ENCODE measurements at regions not wholly inside any gene's neighbourhood (a gene's known extent, or its start where the extent isn't known, plus 50 kb on each side); places are given as distances from the start of the nearest gene placed in this dataset.

DNA sequence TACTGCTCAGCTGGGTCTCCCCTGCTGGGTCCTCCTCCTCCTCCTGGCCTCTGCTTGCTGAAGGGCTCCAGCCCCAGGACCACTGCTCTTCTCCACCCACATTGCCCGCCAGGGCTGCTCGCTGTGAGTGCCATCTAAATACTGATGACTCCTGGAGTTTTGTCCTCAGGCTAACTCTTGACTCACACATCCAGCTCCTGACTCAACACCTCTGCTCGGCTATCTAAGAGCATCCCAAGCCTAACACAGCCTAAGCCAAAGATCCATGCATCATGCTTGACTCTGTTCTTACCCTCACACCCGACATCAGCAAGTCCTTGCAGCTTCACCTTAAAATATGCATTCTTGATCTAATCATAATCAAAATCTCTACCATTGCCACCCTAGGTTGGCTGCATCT, 260.2 kb downstream of the KLF13 start (continued):
- TF ChIP-seq CHD1 (IDR thresholded peaks at IDR 0.05; ENCODE audit: low read depth, low read length) (no peak), ZNF217 (IDR thresholded peaks at IDR 0.05) (no peak), RCOR1 (conservative IDR thresholded peaks at IDR 0.05; ENCODE audit: low read depth, low read length) (no peak)

- ChIA-PET SMC1A (ENCODE audit: uncharacterized antibody, unreplicated experiment) (no interaction called here), CTCF (interaction anchor here (0.6 kb wide), 1 partner anchor 24 kb away, joined by 3 read pairs; no protein-coding TSS in a partner anchor), RAD21 (ENCODE audit: unreplicated experiment) (no interaction called here), POLR2A (no interaction called here)
- in situ Hi-C loops (cut with MboI) = no loop called here
- Histone ChIP-seq H3K4me1 (ENCODE audit: control insufficient read depth, insufficient read depth, low read length) (no peaks in the 10 kb centered on the region), H2AFZ (ENCODE audit: control insufficient read depth, low read depth, low read length) (no peak overlapping the region), H3K9ac (ENCODE audit: control insufficient read depth, insufficient read depth, low read length) (no peak overlapping the region), H3K27me3 (replicated peaks in 1 of 2; ENCODE audit: control insufficient read depth in 2 of 2, insufficient read depth in 2 of 2, low read length in 1 of 2) (peaks cover 2 to 4% of the 10 kb centered on the region in 2 experiments; a peak in 1 of 4 replicates), H4K20me1 (ENCODE audit: control insufficient read depth, insufficient read depth) (no peaks in the 10 kb centered on the region), H3K9me3 (replicated peaks; ENCODE audit: control insufficient read depth, insufficient read depth, low read length) (peaks cover 1% of the 10 kb centered on the region; the same call in 1 of the 3 replicates), H3K4me2 (ENCODE audit: control insufficient read depth, insufficient read depth) (no peak overlapping the region), H3K4me3 (no peak overlapping the region), H3K36me3 (ENCODE audit: control insufficient read depth in 2 of 2, insufficient read depth in 2 of 2, low read length in 1 of 2) (no peaks in the 10 kb centered on the region), H3K79me2 (ENCODE audit: control insufficient read depth, insufficient read depth, low read length) (no peaks in the 10 kb centered on the region), H3K27ac (ENCODE audit: control insufficient read depth, insufficient read depth) (no peak overlapping the region)
- no peak for ATAC-seq
- 26% methylated on average over 4 of the region's 4 CpGs for WGBS (ENCODE audit: insufficient coverage, insufficient replicate concordance, low lambda C conversion rate, missing lambda C conversion rate)
- TF ChIP-seq BCL11A (IDR thresholded peaks at IDR 0.05; ENCODE audit: low read depth, low read length) (no peak), SMC3 (IDR thresholded peaks at IDR 0.05; ENCODE audit: borderline replicate concordance, low read length) (no peak)
- intact Hi-C loops (cut with micrococcal nuclease; ENCODE audit: unreplicated experiment) = no loop called here
- DNase-seq (ENCODE audit: low read depth, low spot score) = no peak
- no peak for FAIRE-seq
- no TSS peak for BruUV-seq (replicated peaks)
These were observed 260.9 kb downstream of the KLF13 start for GRCh38 chr15:31587583-31587982.

GRCh38 chr15:31590609-31591008, 264.0 kb downstream of the KLF13 start:
- no peak overlapping the region for H3K4me2 ChIP-seq (ENCODE audit: control insufficient read depth, insufficient read depth)
- TF ChIP-seq POU2F2 (IDR thresholded peaks at IDR 0.05; ENCODE audit: borderline replicate concordance, low read depth, low read length) (no peak), IRF3 (IDR thresholded peaks at IDR 0.05) (no peak), HCFC1 (IDR thresholded peaks at IDR 0.05; ENCODE audit: low read length) (no peak), JUNB (IDR thresholded peaks at IDR 0.05) (no peak), CHD4 (IDR thresholded peaks at IDR 0.05) (no peak), SIN3A (IDR thresholded peaks at IDR 0.05; ENCODE audit: low read depth, low read length) (no peak), ZZZ3 (IDR thresholded peaks at IDR 0.05; ENCODE audit: control insufficient read depth, insufficient read length, low read depth) (no peak)
- TF ChIP-seq, protein P1, sequence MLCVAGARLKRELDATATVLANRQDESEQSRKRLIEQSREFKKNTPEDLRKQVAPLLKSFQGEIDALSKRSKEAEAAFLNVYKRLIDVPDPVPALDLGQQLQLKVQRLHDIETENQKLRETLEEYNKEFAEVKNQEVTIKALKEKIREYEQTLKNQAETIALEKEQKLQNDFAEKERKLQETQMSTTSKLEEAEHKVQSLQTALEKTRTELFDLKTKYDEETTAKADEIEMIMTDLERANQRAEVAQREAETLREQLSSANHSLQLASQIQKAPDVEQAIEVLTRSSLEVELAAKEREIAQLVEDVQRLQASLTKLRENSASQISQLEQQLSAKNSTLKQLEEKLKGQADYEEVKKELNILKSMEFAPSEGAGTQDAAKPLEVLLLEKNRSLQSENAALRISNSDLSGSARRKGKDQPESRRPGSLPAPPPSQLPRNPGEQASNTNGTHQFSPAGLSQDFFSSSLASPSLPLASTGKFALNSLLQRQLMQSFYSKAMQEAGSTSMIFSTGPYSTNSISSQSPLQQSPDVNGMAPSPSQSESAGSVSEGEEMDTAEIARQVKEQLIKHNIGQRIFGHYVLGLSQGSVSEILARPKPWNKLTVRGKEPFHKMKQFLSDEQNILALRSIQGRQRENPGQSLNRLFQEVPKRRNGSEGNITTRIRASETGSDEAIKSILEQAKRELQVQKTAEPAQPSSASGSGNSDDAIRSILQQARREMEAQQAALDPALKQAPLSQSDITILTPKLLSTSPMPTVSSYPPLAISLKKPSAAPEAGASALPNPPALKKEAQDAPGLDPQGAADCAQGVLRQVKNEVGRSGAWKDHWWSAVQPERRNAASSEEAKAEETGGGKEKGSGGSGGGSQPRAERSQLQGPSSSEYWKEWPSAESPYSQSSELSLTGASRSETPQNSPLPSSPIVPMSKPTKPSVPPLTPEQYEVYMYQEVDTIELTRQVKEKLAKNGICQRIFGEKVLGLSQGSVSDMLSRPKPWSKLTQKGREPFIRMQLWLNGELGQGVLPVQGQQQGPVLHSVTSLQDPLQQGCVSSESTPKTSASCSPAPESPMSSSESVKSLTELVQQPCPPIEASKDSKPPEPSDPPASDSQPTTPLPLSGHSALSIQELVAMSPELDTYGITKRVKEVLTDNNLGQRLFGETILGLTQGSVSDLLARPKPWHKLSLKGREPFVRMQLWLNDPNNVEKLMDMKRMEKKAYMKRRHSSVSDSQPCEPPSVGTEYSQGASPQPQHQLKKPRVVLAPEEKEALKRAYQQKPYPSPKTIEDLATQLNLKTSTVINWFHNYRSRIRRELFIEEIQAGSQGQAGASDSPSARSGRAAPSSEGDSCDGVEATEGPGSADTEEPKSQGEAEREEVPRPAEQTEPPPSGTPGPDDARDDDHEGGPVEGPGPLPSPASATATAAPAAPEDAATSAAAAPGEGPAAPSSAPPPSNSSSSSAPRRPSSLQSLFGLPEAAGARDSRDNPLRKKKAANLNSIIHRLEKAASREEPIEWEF (IDR thresholded peaks at IDR 0.05; ENCODE audit: insufficient replicate concordance, low read depth, low read length) = no peak
- POLR2A ChIA-PET = no interaction called here

More at GRCh38 chr15:31590609-31591008, 264.0 kb downstream of the KLF13 start:
- ChIA-PET CTCF (no interaction called here), SMC1A (ENCODE audit: uncharacterized antibody, unreplicated experiment) (no interaction called here), RAD21 (ENCODE audit: unreplicated experiment) (no interaction called here)
- Histone ChIP-seq H3K27ac (ENCODE audit: control insufficient read depth, insufficient read depth) (no peak overlapping the region), H3K36me3 (ENCODE audit: control insufficient read depth in 2 of 2, insufficient read depth in 2 of 2, low read length in 1 of 2) (no peaks in the 10 kb centered on the region), H3K79me2 (ENCODE audit: control insufficient read depth, insufficient read depth, low read length) (no peaks in the 10 kb centered on the region), H4K20me1 (ENCODE audit: control insufficient read depth, insufficient read depth) (no peaks in the 10 kb centered on the region), H3K9ac (ENCODE audit: control insufficient read depth, insufficient read depth, low read length) (no peak overlapping the region), H3K9me3 (replicated peaks; ENCODE audit: control insufficient read depth, insufficient read depth, low read length) (no peaks in the 10 kb centered on the region), H2AFZ (ENCODE audit: control insufficient read depth, low read depth, low read length) (no peak overlapping the region), H3K27me3 (replicated peaks in 1 of 2; ENCODE audit: control insufficient read depth in 2 of 2, insufficient read depth in 2 of 2, low read length in 1 of 2) (peaks cover 2 to 4% of the 10 kb centered on the region in 2 experiments; a peak in 1 of 4 replicates), H3K4me1 (ENCODE audit: control insufficient read depth, insufficient read depth, low read length) (no peaks in the 10 kb centered on the region), H3K4me3 (no peak overlapping the region)
- in situ Hi-C loops (cut with MboI) (no loop called here), intact Hi-C loops (cut with micrococcal nuclease; ENCODE audit: unreplicated experiment) (loop anchor here (10.0 kb wide), 1 partner anchor 64 kb away; no protein-coding TSS in a partner anchor)
- WGBS (ENCODE audit: insufficient coverage, insufficient replicate concordance, low lambda C conversion rate, missing lambda C conversion rate) = 11% methylated on average over 4 of the region's 4 CpGs
- no peak for DNase-seq (ENCODE audit: low read depth, low spot score)
- ATAC-seq = no peak
- BruUV-seq (replicated peaks) = no TSS peak
- FAIRE-seq = no peak

All from GM12878 (cell line).